ENCODE measurements at regions not wholly inside any gene's neighbourhood (a gene's known extent, or its start where the extent isn't known, plus 50 kb on each side); places are given as distances from the start of the nearest gene placed in this dataset.

- CTCF ChIA-PET (ENCODE audit: unreplicated experiment), result no interaction called here
- Histone ChIP-seq H3K9me2 (ENCODE audit: insufficient read depth, low read length) (no peaks in the 10 kb centered on the region), H3K9me3 (ENCODE audit: low read length) (no peaks in the 10 kb centered on the region), H3K36me3 (ENCODE audit: insufficient read depth, low read length) (no peaks in the 10 kb centered on the region), H3K79me2 (ENCODE audit: insufficient read depth, low read depth, low read length) (no peaks in the 10 kb centered on the region), H4K20me1 (ENCODE audit: insufficient read depth, low read length) (no peaks in the 10 kb centered on the region), H2AFZ (ENCODE audit: low read length) (no peak overlapping the region), H3K4me3 (ENCODE audit: low read depth, low read length, poor library complexity, severe bottlenecking) (no peak overlapping the region), H3K4me2 (ENCODE audit: low read length) (no peak overlapping the region), H3K27ac (ENCODE audit: low read depth, low read length, poor library complexity, severe bottlenecking) (no peak overlapping the region), H3K4me1 (ENCODE audit: insufficient read depth, low read length, poor library complexity, severe bottlenecking) (no peaks in the 10 kb centered on the region)
- DNase-seq (ENCODE audit: low spot score), result no peak
- POLR2A ChIA-PET, result no interaction called here
- intact Hi-C loops (cut with micrococcal nuclease; ENCODE audit: unreplicated experiment), result no loop called here
- no peak for TF ChIP-seq EZH2phosphoT487 (IDR thresholded peaks at IDR 0.05; ENCODE audit: borderline replicate concordance, low read depth, low read length)
- TF ChIP-seq, protein P1, sequence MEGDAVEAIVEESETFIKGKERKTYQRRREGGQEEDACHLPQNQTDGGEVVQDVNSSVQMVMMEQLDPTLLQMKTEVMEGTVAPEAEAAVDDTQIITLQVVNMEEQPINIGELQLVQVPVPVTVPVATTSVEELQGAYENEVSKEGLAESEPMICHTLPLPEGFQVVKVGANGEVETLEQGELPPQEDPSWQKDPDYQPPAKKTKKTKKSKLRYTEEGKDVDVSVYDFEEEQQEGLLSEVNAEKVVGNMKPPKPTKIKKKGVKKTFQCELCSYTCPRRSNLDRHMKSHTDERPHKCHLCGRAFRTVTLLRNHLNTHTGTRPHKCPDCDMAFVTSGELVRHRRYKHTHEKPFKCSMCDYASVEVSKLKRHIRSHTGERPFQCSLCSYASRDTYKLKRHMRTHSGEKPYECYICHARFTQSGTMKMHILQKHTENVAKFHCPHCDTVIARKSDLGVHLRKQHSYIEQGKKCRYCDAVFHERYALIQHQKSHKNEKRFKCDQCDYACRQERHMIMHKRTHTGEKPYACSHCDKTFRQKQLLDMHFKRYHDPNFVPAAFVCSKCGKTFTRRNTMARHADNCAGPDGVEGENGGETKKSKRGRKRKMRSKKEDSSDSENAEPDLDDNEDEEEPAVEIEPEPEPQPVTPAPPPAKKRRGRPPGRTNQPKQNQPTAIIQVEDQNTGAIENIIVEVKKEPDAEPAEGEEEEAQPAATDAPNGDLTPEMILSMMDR (conservative IDR thresholded peaks at IDR 0.05; ENCODE audit: low read length), result no peak
- BruUV-seq (replicated peaks), result no TSS peak
These were observed 76.5 kb upstream of the OPRM1 start for GRCh38 chr6:153962555-153962954.

- Histone ChIP-seq H4K20me1 (ENCODE audit: insufficient read depth, low read length) (no peaks in the 10 kb centered on the region), H3K9me2 (ENCODE audit: insufficient read depth, low read length) (no peaks in the 10 kb centered on the region), H3K9me3 (ENCODE audit: low read length) (no peaks in the 10 kb centered on the region), H3K79me2 (ENCODE audit: insufficient read depth, low read depth, low read length) (no peaks in the 10 kb centered on the region), H2AFZ (ENCODE audit: low read length) (no peak overlapping the region), H3K4me1 (ENCODE audit: insufficient read depth, low read length, poor library complexity, severe bottlenecking) (no peaks in the 10 kb centered on the region), H3K27ac (ENCODE audit: low read depth, low read length, poor library complexity, severe bottlenecking) (no peak overlapping the region), H3K4me2 (ENCODE audit: low read length) (no peak overlapping the region), H3K36me3 (ENCODE audit: insufficient read depth, low read length) (no peaks in the 10 kb centered on the region), H3K4me3 (ENCODE audit: low read depth, low read length, poor library complexity, severe bottlenecking) (no peak overlapping the region)
- no TSS peak for BruUV-seq (replicated peaks)
- CTCF ChIA-PET (ENCODE audit: unreplicated experiment), result no interaction called here
- TF ChIP-seq EZH2phosphoT487 (IDR thresholded peaks at IDR 0.05; ENCODE audit: borderline replicate concordance, low read depth, low read length), result no peak
- TF ChIP-seq, protein P1 (conservative IDR thresholded peaks at IDR 0.05; ENCODE audit: low read length), result no peak
- POLR2A ChIA-PET, result no interaction called here
- DNase-seq (ENCODE audit: low spot score), result no peak
- intact Hi-C loops (cut with micrococcal nuclease; ENCODE audit: unreplicated experiment), result no loop called here
These were observed 78.3 kb upstream of the OPRM1 start for GRCh38 chr6:153960741-153961140.

- H2AFZ ChIP-seq (ENCODE audit: low read length), result no peak overlapping the region
- TF ChIP-seq, protein P1 (conservative IDR thresholded peaks at IDR 0.05; ENCODE audit: low read length), result no peak
- TF ChIP-seq EZH2phosphoT487 (IDR thresholded peaks at IDR 0.05; ENCODE audit: borderline replicate concordance, low read depth, low read length), result no peak
- no peak overlapping the region for H3K4me3 ChIP-seq (ENCODE audit: low read depth, low read length, poor library complexity, severe bottlenecking)
- no peak overlapping the region for H3K27ac ChIP-seq (ENCODE audit: low read depth, low read length, poor library complexity, severe bottlenecking)
- H3K9me2 ChIP-seq (ENCODE audit: insufficient read depth, low read length), result no peaks in the 10 kb centered on the region
- no peaks in the 10 kb centered on the region for H3K79me2 ChIP-seq (ENCODE audit: insufficient read depth, low read depth, low read length)
- no peaks in the 10 kb centered on the region for H4K20me1 ChIP-seq (ENCODE audit: insufficient read depth, low read length)
- POLR2A ChIA-PET, result no interaction called here
- H3K36me3 ChIP-seq (ENCODE audit: insufficient read depth, low read length), result no peaks in the 10 kb centered on the region
- no peaks in the 10 kb centered on the region for H3K4me1 ChIP-seq (ENCODE audit: insufficient read depth, low read length, poor library complexity, severe bottlenecking)
- intact Hi-C loops (cut with micrococcal nuclease; ENCODE audit: unreplicated experiment), result no loop called here
- H3K4me2 ChIP-seq (ENCODE audit: low read length), result no peak overlapping the region
- DNase-seq (ENCODE audit: low spot score), result no peak
- no TSS peak for BruUV-seq (replicated peaks)
- no peaks in the 10 kb centered on the region for H3K9me3 ChIP-seq (ENCODE audit: low read length)
- CTCF ChIA-PET (ENCODE audit: unreplicated experiment), result no interaction called here
These were observed 78.8 kb upstream of the OPRM1 start for GRCh38 chr6:153960281-153960680.
